Ascending aorta (tissue), 2 donors: ENCODE measurements at regions not wholly inside any gene's neighbourhood (a gene's known extent, or its start where the extent isn't known, plus 50 kb on each side); places are given as distances from the start of the nearest gene placed in this dataset.

Experiments used
- DNase-seq, 2 donors: peaks; one replicate each; pipeline ENCODE4 v3.0.0-alpha.2; 2019; ENCODE audit warnings: low spot score in 2 of 2
- H3K27ac ChIP-seq, 2 donors: fragments of 200-600 bp; sonication (generic); one replicate each; pipeline ENCODE4 v1.5.1; 2016 to 2017; ENCODE audit warnings: mild to moderate bottlenecking in 1 of 2
- H3K27me3 ChIP-seq: fragments of 200-600 bp; sonication (generic); one replicate; pipeline ENCODE4 v1.5.1; 2017
- H3K36me3 ChIP-seq, 2 donors: fragments of 200-600 bp; sonication (generic); one replicate each; pipeline ENCODE4 v1.5.1; 2016
- H3K4me1 ChIP-seq, 2 donors: fragments of 200-600 bp; sonication (generic); one replicate each; pipeline ENCODE4 v1.5.1; 2016 to 2017; ENCODE audit warnings: mild to moderate bottlenecking in 1 of 2
- H3K4me3 ChIP-seq, 2 donors: fragments of 200-600 bp; sonication (generic); one replicate each; pipeline ENCODE4 v1.5.1; 2016 to 2017; ENCODE audit warnings: mild to moderate bottlenecking in 1 of 2
- H3K9me3 ChIP-seq, 2 donors: fragments of 200-600 bp; sonication (generic); one replicate each; pipeline ENCODE4 v1.5.1; 2016
- intact Hi-C: fragments of 100-400 bp; cut with DNase I; formaldehyde crosslinking; loops from one replicate; pipeline ENCODE4 v1.15.1; 2023
- TF ChIP-seq, protein P1 (sequence below), 3 experiments: fragments of 200-600 bp in 2 of 3; fragments of 450-650 bp in 1 of 3; sonication (generic) in 2 of 3; IDR thresholded peaks; one replicate each; pipeline ENCODE4 v1.5.1; 2016 to 2019; ENCODE audit warnings: antibody characterized with exemption in 3 of 3, mild to moderate bottlenecking in 1 of 3, moderate library complexity in 1 of 3

DNA sequence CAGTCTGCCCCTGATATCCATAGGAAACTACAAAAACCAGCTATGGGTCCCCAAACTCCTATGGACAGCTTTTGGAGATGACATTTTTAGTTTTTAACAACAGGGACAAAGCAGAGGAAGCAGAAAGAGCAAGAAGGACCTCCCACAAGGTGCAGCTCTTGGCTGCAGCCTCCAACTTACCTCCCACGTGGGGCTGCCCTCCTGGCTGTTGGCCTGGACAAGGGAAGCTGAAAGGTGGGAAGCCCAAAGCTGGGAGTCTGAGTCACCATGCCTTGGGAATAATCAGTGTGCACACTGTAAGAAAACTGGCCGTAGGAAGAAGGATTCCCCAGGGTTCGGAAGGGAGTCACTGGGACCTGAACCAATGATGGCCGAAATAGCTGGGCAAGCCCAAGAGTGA, 51.8 kb upstream of the PAX1 start:
- Histone ChIP-seq H3K4me1 (no peaks in the 10 kb centered on the region), H3K36me3 (no peaks in the 10 kb centered on the region), H3K27me3 (no peaks in the 10 kb centered on the region), H3K27ac (no peak overlapping the region), H3K9me3 (no peaks in the 10 kb centered on the region), H3K4me3 (no peak overlapping the region)
- TF ChIP-seq, protein P1, sequence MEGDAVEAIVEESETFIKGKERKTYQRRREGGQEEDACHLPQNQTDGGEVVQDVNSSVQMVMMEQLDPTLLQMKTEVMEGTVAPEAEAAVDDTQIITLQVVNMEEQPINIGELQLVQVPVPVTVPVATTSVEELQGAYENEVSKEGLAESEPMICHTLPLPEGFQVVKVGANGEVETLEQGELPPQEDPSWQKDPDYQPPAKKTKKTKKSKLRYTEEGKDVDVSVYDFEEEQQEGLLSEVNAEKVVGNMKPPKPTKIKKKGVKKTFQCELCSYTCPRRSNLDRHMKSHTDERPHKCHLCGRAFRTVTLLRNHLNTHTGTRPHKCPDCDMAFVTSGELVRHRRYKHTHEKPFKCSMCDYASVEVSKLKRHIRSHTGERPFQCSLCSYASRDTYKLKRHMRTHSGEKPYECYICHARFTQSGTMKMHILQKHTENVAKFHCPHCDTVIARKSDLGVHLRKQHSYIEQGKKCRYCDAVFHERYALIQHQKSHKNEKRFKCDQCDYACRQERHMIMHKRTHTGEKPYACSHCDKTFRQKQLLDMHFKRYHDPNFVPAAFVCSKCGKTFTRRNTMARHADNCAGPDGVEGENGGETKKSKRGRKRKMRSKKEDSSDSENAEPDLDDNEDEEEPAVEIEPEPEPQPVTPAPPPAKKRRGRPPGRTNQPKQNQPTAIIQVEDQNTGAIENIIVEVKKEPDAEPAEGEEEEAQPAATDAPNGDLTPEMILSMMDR (IDR thresholded peaks at IDR 0.05) = no peak
- DNase-seq = no peak
- intact Hi-C loops = no loop called here

DNA sequence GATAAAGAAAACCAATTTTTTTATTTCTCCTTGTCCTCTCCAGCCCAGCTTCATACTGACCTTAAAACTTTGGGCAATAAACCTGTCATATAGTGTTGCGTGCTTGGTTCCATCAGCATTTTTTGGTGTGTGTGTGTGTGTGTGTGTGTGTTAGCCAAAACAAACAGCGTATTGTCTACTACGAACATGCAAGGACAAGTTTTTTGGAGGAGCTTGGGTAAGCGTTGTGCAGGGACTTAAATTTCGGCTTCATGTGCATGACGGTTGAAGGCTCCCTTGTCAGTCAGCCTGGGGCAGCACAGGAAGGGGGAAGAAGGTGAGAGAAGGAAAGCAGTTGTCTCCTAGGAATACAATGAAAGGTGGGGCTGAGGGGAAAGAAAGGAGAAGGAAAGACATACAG, 62.0 kb upstream of the PAX1 start:
- intact Hi-C loops = no loop called here
- no peak for DNase-seq
- Histone ChIP-seq H3K27ac (no peak overlapping the region), H3K27me3 (no peaks in the 10 kb centered on the region), H3K4me1 (no peaks in the 10 kb centered on the region), H3K36me3 (no peaks in the 10 kb centered on the region), H3K4me3 (no peak overlapping the region), H3K9me3 (peaks cover 0 to 7% of the 10 kb centered on the region in 2 donors)
- TF ChIP-seq, protein P1 (IDR thresholded peaks at IDR 0.05) = no peak

DNA sequence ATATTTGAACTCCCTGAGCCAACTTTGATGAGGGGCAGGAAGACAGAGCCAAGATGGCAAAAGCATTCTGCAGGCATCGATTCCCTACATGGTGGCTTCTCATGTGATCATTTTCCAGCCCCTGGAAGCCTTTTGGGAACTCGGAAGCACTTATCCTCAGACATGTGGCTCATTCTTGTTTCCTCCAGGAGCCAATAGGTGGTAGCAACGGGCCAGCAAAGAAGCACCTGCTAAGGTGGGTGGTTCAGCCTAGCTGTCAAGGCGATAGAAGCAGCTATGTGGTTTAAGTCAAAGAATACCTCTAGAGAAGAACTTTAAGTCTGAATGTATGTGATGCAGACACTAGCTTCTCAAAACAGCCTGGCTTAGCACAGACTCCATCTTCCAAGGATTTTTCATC, 64.9 kb upstream of the PAX1 start:
- Histone ChIP-seq H3K4me1 (no peaks in the 10 kb centered on the region), H3K9me3 (peaks cover 0 to 3% of the 10 kb centered on the region in 2 donors), H3K36me3 (no peaks in the 10 kb centered on the region), H3K27me3 (no peaks in the 10 kb centered on the region), H3K27ac (no peak overlapping the region), H3K4me3 (no peak overlapping the region)
- no peak for DNase-seq
- intact Hi-C loops = no loop called here
- TF ChIP-seq, protein P1 (IDR thresholded peaks at IDR 0.05) = no peak

DNA sequence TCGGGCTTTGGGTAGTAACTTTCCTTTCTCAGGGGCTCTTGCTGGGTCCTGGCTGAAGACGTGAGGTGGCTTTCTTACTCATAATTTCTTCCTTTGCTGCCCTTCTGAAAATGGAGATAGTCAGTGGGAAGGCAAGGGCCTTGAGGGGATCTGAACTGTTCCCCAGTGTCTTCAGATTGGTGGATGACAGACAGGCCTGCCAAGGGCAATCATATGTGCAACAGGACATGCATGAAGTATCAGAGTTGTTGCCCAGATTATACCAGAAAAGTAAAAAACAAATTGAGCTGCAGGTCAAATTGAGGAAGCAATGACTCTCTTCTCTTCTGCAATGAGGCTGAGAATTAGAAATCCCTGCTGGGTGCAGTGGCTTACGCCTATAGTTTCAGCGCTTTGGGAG, 71.6 kb upstream of the PAX1 start:
- intact Hi-C loops = no loop called here
- Histone ChIP-seq H3K27me3 (no peaks in the 10 kb centered on the region), H3K9me3 (no peaks in the 10 kb centered on the region), H3K36me3 (no peaks in the 10 kb centered on the region), H3K4me1 (no peaks in the 10 kb centered on the region), H3K27ac (no peak overlapping the region), H3K4me3 (no peak overlapping the region)
- no peak for DNase-seq
- TF ChIP-seq, protein P1 (IDR thresholded peaks at IDR 0.05) = no peak

DNA sequence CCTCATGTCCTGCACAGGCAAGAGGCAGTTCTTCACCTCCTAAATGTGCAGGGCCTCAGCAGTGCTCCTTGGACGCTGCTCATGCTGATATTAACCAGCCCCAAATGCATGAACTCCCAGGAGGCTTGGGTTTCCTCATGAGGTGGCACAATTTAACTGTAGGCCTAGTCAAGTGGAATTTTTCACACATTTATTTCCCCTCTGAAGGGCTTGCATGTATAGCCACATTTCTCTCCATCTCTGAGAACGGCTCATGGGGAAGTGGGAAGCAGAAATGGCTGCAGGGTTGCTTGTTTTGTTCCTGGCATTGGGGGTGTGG, 72.8 kb upstream of the PAX1 start:
- no peak for DNase-seq
- no peaks in the 10 kb centered on the region for H3K27me3 ChIP-seq
- intact Hi-C loops = no loop called here
- no peak overlapping the region for H3K4me3 ChIP-seq
- H3K27ac ChIP-seq = no peak overlapping the region
- TF ChIP-seq, protein P1 (IDR thresholded peaks at IDR 0.05) = no peak
- H3K36me3 ChIP-seq = no peaks in the 10 kb centered on the region
- H3K4me1 ChIP-seq = no peaks in the 10 kb centered on the region
- no peaks in the 10 kb centered on the region for H3K9me3 ChIP-seq

DNA sequence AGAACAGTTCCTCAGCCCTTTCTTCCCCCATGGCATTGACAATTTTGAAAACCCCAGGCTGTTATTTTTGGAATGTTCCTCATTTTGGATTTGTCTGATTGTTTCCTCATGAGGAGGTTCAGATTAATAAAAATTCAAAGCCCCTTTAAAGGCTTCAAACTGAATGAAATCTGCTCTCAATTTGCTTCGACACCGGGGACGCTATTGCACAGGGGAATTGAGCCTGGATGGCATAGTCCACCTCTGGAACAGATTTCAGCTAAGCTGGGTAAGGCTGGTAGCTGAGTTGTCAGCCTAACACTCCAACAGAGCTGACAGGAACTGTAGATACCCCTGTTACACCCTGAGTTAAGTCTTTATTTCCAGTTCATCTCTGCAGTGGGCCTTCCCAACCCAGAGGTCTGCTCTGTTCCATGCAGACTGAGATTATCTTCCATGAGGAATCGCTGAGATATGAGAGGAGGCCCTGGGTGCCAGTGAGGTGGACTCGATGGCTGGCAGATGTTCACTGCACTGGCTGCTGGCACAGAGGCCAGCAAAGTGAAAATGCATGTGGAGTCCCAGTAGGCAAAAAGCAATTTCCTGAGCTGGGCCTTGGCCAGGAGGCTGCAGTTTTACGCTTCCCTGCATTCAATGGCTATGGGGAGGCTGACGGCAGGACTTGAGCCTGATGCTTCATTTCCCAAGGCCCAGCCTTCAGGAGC, 73.3 kb upstream of the PAX1 start:
- no peak for DNase-seq

More for the DNA sequence above, 73.3 kb upstream of the PAX1 start:
- TF ChIP-seq, protein P1 (IDR thresholded peaks at IDR 0.05) = no peak
- Histone ChIP-seq H3K4me3 (no peak overlapping the region), H3K27me3 (no peaks in the 10 kb centered on the region), H3K4me1 (no peaks in the 10 kb centered on the region), H3K36me3 (no peaks in the 10 kb centered on the region), H3K27ac (no peak overlapping the region), H3K9me3 (no peaks in the 10 kb centered on the region)
- intact Hi-C loops = no loop called here
